SW480 (cell line): ENCODE measurements at regions not wholly inside any gene's neighbourhood (a gene's known extent, or its start where the extent isn't known, plus 50 kb on each side); places are given as distances from the start of the nearest gene placed in this dataset.

Source experiments
- DNase-seq: peaks from one replicate; pipeline ENCODE4 v3.0.0-alpha.2; 2016; ENCODE audit warnings: low spot score

DNA sequence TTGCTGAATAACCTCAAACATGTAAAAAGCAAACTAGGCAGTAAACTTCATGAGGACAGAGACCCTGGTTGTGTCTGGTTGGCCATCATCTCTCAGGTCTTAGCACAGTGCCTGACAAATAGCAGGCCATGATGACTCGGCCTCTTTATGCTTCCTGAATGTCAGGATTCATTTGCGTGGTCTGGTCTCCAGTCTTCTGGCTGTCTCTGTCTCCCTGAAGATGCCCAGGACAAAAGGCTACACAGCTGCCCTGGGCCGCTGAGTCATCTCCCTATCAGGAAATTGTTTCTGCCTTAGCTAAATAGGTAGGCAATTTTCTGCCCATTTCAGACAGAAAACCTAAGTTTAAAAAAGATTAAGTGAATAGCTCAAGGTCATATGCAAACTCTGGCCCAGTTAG, 84.1 kb upstream of the FNDC3A start:
- peak; percentile 13 for DNase-seq

DNA sequence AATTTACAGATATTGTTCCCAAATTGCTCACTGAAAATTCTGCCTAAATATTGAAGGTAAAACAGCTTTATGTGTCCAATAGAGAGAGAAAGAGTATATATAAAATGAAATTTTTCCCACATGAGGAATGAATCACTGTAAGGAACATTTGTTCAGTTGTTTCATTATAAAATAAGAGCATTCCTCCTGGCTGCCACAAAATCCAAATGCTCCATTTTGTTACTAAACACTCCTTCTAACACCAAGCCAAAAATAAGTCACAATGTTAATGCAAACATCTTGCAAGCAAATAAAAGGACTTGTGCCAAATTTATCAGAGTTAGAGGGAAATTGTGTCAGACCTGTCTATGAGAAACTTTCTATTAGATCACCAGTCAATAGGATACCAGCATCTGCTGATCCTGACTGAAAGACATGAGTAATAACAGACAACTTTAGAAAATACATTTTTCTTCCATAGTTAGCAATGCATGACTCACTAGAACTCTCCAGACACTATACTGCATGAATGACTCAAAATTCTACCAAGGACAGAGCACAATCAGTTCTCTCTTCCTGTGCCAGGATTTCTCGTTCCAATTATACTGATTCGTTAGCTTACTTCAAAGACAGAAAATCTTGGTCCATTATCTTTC, 83.5 kb upstream of the FNDC3A start:
- DNase-seq, result peak; percentile 28

DNA sequence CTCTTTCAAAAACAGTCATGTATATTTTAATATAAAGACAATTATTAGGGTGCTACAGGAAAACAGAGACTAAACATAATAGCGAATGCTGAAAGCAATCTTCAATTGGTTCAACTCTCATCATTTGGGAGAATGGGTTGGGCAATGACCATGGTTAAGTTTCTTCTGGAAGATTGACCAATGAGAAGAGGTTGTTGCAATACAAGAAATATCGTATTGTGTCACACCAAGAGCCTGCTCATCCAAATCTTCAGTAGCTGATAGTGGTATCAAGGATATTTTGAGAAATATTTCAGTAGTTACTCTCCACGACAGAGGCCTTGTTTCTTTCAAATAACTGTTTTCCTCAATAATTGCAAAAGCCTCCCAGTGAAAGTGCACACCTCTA, 83.0 kb upstream of the FNDC3A start:
- DNase-seq, result no peak

DNA sequence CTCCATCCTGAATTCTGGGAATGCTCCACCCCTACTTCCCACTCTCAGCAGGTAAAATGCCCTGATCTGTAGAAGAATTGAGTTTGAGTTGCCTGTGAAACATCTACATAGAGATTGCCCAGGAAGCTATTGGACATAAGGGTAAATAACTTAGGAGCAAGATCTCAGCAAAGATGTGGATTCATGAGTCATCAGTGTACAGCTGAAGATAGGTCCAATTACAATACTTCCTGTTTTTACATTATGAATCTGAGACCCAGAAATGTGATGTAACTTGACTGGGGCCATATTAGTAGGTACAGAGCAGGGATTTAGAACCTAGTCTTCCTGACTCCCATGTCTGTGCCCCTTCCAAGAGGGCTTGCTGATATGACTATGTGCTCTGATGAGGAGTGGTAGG, 79.4 kb upstream of the FNDC3A start:
- DNase-seq, result peak; percentile 30

DNA sequence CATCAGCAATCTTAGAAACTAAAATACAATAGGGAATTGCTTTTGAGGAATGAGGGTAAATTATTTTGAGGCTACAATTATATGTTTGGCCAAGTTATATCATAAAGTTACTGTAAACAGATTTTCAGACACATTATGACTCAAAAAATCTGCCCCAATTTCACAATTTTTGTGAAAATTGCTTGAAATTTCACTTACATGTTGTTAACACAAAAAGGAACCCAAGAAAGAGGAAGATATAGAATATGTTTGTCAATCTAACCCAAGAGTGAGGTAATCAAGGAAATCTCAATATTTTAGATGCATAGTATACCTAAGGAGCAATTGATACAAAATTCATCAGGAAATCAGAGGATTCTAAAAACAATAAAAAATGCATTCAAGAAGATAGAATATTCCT, 73.9 kb upstream of the FNDC3A start:
- no peak for DNase-seq

DNA sequence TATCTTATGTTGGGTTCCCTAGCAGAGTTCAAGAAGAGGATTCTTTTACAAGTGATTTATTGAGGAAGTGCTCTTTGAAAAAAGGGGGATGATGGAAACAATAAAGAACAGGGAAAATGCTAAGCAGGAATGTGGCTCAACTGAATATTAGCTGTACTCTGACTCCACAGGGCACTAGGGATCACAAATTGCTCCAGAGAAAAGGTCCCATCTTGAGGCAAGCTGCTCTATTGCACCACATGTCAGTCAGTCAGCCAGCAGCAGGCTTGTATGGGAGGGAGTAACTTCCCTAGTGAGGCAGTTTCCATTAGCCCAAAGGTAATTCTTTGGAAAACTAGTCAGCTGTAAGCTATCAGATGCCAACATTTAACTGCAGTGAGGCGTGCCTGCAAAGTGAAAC, 73.3 kb upstream of the FNDC3A start:
- DNase-seq, result no peak

DNA sequence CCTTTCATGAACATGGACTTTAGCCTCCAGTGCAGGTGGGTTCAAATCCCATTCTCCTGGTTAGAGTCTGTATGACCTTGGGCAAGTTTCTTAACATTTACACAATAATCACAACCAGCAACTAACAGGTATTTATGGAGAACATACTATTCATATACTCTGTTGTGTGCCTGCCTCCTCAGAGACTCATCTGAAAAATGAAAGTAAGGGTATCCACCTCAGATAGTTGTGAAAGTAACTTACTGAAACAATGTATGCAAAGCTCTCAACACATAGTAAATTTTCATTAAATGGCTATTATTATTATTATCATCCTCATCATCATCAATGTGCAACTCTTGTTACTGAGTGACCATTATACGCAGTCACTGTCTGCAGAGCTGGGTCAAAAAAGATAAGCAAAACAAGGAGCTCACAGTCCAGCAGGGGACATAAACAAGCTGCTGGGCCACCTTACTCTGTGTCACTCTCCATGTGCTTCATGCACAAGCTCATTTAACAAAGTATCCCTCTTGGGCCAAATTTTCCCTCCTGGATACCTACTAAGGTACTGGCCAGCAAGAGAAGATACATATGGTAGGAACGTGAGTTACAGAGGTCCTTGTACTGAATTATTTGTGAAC, 70.9 kb upstream of the FNDC3A start:
- no peak for DNase-seq

DNA sequence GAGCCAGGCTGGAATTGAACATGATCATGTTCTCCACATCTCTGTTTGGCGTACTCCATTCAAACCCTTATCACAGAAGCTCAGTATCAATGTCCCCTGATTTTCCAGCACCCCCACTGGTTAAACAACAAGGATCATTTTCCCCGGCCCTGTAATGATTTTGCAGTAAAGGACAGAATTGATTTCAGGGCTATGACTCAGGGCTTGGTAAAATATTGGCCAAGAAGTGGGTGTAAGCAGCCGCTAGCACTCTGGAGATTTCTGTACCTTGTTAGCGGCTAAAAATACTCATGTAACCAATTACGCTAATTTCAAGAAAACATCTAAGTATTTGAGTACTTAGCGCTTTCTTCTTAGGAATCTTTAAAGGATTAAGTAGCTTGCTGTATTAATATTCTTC, 69.5 kb upstream of the FNDC3A start:
- DNase-seq, result no peak

DNA sequence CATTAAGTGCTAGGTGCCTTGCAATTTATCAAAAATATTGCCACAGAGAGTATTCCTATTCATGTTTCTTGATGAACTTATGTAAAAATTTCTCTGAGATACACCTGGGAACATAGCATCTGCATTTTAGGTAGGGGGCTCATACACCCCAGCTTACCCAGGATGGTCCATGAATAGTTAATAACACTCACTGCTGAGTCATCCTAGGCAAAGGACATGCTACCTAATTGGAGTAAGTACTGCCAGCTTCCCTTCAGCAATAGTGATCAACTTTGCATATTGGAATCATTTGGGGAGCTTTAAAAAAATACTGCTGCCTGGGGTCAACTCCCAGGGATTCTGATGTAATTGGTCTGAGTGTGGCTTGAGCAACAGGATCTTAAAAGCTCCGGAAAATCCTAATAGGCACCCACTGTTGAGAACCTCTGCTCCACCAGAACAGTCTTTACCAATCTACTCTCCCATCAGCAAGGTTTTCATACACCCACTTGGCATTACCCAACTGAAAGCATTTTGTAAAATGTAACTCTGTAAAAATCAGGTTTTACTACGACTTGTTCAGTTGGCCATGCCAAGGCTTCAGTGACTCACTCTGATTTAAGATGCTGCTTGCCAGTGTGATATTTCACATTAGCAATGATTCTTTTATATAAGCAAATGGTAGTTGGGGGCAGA, 67.2 kb upstream of the FNDC3A start:
- no peak for DNase-seq

DNA sequence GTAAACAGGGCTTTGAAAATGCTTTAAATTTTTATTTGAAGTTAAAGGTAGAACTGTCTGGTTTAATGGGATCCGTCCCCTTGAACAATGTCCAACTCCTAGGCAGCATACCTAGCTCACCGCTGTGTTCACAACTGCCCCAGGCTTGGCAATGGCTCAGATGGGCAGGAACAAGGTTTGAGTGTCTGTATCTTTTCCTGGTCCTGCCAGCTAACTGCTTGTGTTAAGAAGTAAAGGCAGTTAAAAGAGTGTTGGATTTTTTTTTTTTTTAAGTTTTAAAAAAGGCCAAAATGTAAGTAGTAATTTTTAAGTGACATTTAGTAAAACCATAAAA, 66.7 kb upstream of the FNDC3A start:
- DNase-seq, result no peak

DNA sequence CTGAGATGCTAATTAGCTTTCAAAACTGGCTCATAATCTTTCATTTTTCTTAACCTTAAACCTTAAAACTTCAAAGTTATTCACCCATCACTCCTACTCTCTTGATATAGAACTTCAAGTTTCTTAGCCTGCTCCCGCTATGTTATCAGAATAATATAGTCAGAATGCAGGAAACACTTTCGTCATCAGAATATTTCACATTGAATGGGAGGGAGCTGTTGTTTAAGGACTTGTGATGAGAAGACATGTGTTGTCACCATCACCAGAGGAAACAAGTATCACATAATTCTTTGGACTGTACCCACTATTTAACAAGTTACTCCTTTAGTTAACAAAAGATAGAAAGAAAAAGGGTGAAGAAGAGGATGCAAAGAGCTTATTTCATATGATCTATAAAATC, 65.0 kb upstream of the FNDC3A start:
- DNase-seq, result no peak

DNA sequence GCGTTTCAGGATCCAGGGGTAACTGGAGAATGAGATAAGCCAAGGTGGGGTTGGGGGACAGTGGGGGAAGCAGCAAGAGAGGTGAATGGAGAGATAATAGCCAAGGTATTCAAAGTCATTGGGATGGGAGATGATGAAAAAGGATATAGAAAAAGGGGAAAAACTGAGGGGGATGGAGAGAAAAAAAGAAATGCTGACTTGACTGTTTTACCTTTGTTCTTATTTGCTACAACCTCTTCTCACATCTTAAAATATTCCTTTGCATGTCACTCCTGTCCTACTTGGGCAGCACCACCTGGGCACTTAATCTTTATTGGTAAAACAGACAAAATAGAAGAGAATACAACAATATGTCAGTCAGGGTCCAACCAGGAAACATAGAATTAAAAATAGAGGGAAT, 56.0 kb upstream of the FNDC3A start:
- DNase-seq, result no peak

DNA sequence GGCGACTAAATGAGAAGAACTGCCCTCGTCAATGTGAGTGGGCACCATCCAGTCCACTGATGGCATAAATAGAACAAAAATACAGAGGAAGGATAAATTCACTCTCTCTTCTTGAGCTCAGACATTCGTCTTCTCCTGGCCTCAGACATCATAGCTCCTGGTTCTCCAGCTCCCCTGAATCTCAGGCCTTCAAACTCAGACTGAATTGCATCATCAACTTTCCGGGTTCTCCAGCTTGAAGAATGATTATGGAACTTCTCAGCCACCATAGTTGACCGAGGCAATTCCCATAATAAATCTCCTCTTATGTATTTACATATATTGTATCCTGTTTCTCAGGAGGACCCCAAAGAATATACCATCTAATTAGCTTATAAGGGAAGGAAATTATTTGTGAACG, 55.0 kb upstream of the FNDC3A start:
- no peak for DNase-seq

DNA sequence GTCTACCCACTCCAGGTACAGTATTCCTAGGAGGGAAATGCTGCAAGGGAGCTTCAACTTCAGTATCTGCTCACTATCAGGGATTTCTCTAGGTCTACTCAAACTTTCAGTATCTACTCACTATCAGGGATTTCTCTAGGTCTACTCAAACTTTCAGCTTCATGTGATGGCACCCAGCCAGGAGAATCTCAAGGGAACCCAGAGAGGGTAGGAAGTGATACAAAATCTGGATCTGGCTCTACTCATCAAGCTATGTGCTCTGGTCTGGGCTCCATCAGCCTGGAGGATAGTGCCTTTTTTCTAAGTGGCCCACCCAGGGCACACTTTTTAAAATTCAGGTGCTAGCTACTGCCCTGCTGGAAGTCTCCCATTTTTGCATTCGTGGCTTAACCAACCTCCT, 52.3 kb upstream of the FNDC3A start:
- no peak for DNase-seq

DNA sequence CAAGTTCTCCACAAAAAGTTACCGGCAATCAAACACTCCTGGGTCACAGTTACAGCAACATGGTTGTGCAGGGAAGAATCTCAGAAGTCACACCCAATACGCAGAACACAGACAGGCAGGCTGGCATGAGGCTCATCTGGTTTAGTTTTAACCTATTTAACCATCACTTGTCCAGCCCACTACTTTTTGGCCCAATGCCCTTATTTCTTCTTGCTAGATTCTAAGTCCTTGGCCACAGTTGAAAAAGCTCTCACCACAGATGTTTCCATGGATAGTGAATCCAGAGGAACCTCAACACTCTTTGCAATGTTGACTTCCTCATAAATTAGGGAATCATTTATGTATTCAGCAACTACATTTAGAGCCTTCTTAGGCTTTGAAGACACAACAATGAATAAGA, 50.7 kb upstream of the FNDC3A start:
- no peak for DNase-seq
